H1 (cell line): ENCODE measurements at regions not wholly inside any gene's neighbourhood (a gene's known extent, or its start where the extent isn't known, plus 50 kb on each side); places are given as distances from the start of the nearest gene placed in this dataset.

Experiments used
- CTCF ChIP-seq, 3 experiments: IDR thresholded peaks; 1 replicate in 2 of 3; 2 replicates in 1 of 3; pipeline versions ENCODE4 v1.5.1 to v1.6.1; 2011; ENCODE audit warnings: low read length in 3 of 3, mild to moderate bottlenecking in 3 of 3, inconsistent platforms in 2 of 3, low read depth in 1 of 3, moderate library complexity in 1 of 3; ENCODE audit not compliant: insufficient read depth in 1 of 3; ENCODE audit errors: control extremely low read depth in 1 of 3
- E2F6 ChIP-seq: IDR thresholded peaks from 2 replicates; pipeline ENCODE4 v1.6.1; 2012; ENCODE audit warnings: inconsistent platforms
- EP300 ChIP-seq, 2 experiments: IDR thresholded peaks; 1 replicate in 1 of 2; 2 replicates in 1 of 2; pipeline ENCODE4 v1.6.1; 2011 to 2012; ENCODE audit warnings: low read depth in 2 of 2, low read length in 2 of 2, mild to moderate bottlenecking in 2 of 2, borderline replicate concordance in 1 of 2, inconsistent platforms in 1 of 2, moderate library complexity in 1 of 2
- FOSL1 ChIP-seq: IDR thresholded peaks from 2 replicates; pipeline ENCODE4 v1.6.1; 2011; ENCODE audit warnings: mild to moderate bottlenecking, low read depth, low read length, moderate library complexity; ENCODE audit not compliant: insufficient read depth
- MAFK ChIP-seq: IDR thresholded peaks from 2 replicates; pipeline ENCODE4 v1.6.1; 2012; ENCODE audit warnings: low read depth, mild to moderate bottlenecking, improper control_type of control experiment, low read length
- POLR2A ChIP-seq, 2 experiments: IDR thresholded peaks; 1 replicate in 1 of 2; 2 replicates in 1 of 2; pipeline ENCODE4 v1.6.1; 2011; ENCODE audit warnings: low read depth in 2 of 2, low read length in 2 of 2, mild to moderate bottlenecking in 2 of 2; ENCODE audit errors: control extremely low read depth in 1 of 2
- POLR2AphosphoS5 ChIP-seq: IDR thresholded peaks from 2 replicates; pipeline ENCODE4 v1.6.1; 2011; ENCODE audit warnings: low read depth, low read length
- POU5F1 ChIP-seq: IDR thresholded peaks from 2 replicates; pipeline ENCODE4 v1.6.1; 2011; ENCODE audit warnings: low read depth, mild to moderate bottlenecking, low read length, moderate library complexity
- RAD21 ChIP-seq, 2 experiments: IDR thresholded peaks in 1 of 2; conservative IDR thresholded peaks in 1 of 2; 2 replicates each; pipeline ENCODE4 v1.6.1; 2011; ENCODE audit warnings: low read depth in 2 of 2, low read length in 2 of 2, improper control_type of control experiment in 1 of 2, inconsistent platforms in 1 of 2, mild to moderate bottlenecking in 1 of 2, moderate library complexity in 1 of 2
- TF ChIP-seq, protein P1 (sequence below): IDR thresholded peaks from 2 replicates; pipeline ENCODE4 v1.6.1; 2011; ENCODE audit warnings: low read depth, mild to moderate bottlenecking, low read length; ENCODE audit not compliant: insufficient read depth

DNA sequence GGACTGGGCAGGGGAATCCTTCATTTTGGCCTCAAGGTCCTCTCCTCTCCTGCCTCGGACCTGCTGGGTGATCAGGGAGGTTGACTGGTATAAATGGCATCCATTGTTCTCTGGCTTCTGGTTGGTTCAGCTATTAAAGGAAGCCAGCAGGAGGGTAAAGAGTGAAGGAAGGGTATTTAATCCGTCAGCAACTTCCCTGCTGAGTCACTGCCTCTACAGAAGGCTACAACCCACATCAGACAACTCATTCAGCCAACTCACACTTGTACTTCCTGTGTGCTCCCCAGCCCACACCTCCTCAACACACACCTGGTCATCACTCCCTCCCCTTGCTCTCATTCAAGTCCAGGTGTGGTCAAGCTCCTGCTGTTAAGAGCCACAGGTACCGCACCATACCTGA is 68.3 kb upstream of the MRPS9 start:
- TF ChIP-seq FOSL1 = no peak
- TF ChIP-seq CTCF (IDR thresholded peaks at IDR 0.05; ENCODE audit: control extremely low read depth in 1 of 3, insufficient read depth in 1 of 3, low read depth in 1 of 3, low read length in 3 of 3) = no peak
- no peak for TF ChIP-seq POU5F1
- TF ChIP-seq EP300 (IDR thresholded peaks at IDR 0.05; ENCODE audit: borderline replicate concordance in 1 of 2, low read depth in 2 of 2, low read length in 2 of 2) = no peak
- no peak for TF ChIP-seq POLR2A (IDR thresholded peaks at IDR 0.05; ENCODE audit: control extremely low read depth in 1 of 2, low read depth in 2 of 2, low read length in 2 of 2)
- no peak for TF ChIP-seq E2F6
- TF ChIP-seq, protein P1, sequence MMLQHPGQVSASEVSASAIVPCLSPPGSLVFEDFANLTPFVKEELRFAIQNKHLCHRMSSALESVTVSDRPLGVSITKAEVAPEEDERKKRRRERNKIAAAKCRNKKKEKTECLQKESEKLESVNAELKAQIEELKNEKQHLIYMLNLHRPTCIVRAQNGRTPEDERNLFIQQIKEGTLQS = no peak
- TF ChIP-seq MAFK = peak; percentile 72; the same call in 1 of the 2 replicates
- no peak for TF ChIP-seq POLR2AphosphoS5
- no peak for TF ChIP-seq RAD21 (IDR thresholded peaks at IDR 0.05 in 1 of 2, conservative IDR thresholded peaks at IDR 0.05 in 1 of 2; ENCODE audit: low read depth in 2 of 2, low read length in 2 of 2)
